NB4 (cell line): ENCODE measurements at regions not wholly inside any gene's neighbourhood (a gene's known extent, or its start where the extent isn't known, plus 50 kb on each side); places are given as distances from the start of the nearest gene placed in this dataset.
"Not testable (repeated sequence)": the region's sequence is repeated elsewhere in the genome, so short reads cannot be mapped to it uniquely, and the experiment has no call there.

Source experiments
- DNase-seq: peaks from one replicate; pipeline ENCODE4 v3.0.0; 2010; ENCODE audit warnings: low read depth
- H3K4me3 ChIP-seq: one replicate; pipeline ENCODE4 v1.5.1; 2011; ENCODE audit warnings: mild to moderate bottlenecking, low read depth, low read length, moderate library complexity
- MYC ChIP-seq: IDR thresholded peaks from 2 replicates; pipeline ENCODE4 v1.6.1; 2011; ENCODE audit warnings: low read depth, low read length
- POLR2A ChIP-seq: IDR thresholded peaks from 2 replicates; pipeline ENCODE4 v1.6.1; 2011; ENCODE audit warnings: mild to moderate bottlenecking; ENCODE audit not compliant: insufficient read length; ENCODE audit errors: extremely low read depth
- TF ChIP-seq, protein P1 (sequence below): IDR thresholded peaks from 2 replicates; pipeline ENCODE4 v1.6.1; 2011; ENCODE audit warnings: low read depth, low read length
- TF ChIP-seq, protein P2 (sequence below): IDR thresholded peaks from one replicate; pipeline ENCODE4 v1.5.1; 2012; ENCODE audit warnings: low read depth, low read length

DNA sequence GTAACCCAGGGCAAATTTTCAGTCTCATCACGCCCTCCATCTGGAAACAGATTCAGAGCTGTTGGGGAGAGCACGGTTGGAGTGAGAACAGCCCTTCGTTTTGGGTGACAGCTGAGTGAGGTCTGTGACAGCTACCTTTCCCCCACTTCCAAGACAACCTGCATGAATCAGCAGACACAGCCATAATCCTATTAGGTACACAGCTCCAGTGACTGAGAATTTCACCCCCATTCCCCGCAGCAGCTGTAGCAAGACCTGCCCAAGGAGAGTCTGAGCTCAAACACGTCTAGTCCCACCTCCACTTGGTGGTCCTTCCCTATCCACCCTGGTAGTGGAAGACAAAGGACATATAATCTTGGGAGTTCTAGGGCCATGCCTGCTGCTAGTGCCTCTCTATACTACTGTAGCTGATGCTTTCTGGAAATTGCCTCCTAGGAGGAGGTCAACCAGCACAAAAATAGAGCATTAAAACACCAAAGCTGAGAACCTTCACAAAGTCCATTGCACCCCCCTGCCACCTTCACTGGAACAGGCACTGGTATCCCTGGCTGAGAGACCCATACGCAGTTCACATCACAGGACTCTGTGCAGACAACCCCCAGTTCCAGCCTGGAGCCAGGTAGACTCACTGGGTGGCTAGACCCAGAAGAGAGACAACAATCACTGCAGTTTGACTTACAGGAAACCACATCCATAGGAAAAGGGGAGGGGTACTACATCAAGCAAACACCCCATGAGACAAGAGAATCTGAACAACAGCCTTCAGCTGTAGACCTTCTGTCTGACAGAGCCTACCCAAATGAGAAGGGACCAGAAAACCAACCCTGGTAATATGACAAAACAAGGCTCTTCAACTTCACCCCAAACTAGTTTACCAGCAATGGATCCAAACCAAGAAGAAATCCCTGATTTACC lies 448.6 kb upstream of the CBLB start:
- DNase-seq: no peak
- no peak overlapping the region for H3K4me3 ChIP-seq
- TF ChIP-seq POLR2A: no peak
- TF ChIP-seq, protein P1, sequence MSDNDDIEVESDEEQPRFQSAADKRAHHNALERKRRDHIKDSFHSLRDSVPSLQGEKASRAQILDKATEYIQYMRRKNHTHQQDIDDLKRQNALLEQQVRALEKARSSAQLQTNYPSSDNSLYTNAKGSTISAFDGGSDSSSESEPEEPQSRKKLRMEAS: no peak
- TF ChIP-seq, protein P2, sequence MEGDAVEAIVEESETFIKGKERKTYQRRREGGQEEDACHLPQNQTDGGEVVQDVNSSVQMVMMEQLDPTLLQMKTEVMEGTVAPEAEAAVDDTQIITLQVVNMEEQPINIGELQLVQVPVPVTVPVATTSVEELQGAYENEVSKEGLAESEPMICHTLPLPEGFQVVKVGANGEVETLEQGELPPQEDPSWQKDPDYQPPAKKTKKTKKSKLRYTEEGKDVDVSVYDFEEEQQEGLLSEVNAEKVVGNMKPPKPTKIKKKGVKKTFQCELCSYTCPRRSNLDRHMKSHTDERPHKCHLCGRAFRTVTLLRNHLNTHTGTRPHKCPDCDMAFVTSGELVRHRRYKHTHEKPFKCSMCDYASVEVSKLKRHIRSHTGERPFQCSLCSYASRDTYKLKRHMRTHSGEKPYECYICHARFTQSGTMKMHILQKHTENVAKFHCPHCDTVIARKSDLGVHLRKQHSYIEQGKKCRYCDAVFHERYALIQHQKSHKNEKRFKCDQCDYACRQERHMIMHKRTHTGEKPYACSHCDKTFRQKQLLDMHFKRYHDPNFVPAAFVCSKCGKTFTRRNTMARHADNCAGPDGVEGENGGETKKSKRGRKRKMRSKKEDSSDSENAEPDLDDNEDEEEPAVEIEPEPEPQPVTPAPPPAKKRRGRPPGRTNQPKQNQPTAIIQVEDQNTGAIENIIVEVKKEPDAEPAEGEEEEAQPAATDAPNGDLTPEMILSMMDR: no peak
- no peak for TF ChIP-seq MYC

DNA sequence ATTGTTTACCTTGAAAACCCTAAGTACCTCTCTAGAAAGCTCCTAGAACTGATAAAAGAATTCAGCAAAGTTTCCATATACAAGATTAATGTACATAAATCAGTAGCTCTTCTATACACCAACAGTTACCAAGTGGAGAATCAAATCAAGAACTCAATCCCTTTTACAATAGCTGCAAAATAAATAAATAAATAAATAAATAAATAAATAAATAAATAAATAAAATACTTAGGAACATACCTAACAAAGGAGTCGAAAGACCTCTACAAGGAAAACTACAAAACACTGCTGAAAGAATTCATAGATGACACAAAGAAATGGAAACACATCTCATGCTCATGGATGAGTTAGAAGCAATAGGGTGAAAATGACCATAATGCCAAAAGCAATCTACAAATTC lies 452.6 kb upstream of the CBLB start:
- not testable (repeated sequence) for H3K4me3 ChIP-seq, DNase-seq

DNA sequence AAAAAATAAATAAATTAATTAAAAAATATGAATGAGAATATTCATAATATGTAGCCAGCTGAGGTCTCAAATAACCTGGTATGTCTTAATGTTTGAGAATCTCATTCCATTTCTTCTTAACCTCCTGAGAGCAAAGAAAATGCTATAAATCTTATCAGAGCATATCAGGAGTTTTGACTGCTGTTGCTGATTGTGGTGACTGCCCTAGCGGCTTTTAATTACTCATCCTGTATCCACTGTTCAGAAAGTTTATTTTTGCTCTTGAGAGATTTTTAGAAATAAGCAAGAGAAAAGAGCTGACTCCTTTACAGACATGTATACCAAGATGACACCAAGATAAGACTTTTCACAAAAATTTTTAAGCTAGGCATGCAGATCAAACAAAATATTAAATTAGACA lies 454.8 kb upstream of the CBLB start:
- TF ChIP-seq POLR2A (no peak), MYC (no peak)
- TF ChIP-seq, protein P2: no peak
- TF ChIP-seq, protein P1: no peak
- DNase-seq: no peak
- no peak overlapping the region for H3K4me3 ChIP-seq

DNA sequence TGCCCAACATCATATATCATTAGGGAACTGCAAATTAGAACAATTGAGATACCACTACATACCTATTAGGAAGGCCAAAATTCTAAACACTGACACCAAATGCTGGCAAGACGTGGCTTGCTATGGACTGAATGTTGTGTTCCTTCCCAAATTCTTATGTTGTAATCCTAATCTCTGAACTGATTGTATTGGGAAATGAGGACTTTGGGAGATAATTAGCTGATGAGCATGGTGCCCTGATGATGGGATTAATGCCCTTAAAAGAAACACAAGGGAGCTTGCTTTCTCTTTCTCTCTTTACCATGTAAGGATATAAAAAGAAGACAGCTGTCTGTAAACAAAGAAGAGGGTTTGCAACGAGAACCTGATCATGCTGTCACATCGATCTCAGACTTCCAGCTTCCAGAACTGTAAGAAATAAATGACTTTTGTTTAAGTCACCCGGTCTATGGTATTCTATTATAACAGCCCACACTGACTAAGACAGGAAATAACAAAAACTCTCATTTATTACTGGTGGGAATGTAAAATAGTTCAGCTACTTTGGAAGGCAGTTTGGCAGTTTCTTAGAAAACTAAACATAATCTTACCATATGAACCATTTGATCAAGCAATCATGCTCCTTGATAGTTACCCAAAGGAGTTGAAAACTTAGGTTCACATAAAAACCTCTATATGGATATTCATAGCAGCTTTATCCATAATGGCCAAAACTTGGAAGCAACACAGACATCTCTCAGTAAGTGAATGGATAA lies 458.3 kb upstream of the CBLB start:
- no peak for DNase-seq
- H3K4me3 ChIP-seq: no peak overlapping the region
- TF ChIP-seq, protein P2: no peak
- TF ChIP-seq POLR2A (no peak), MYC (no peak)
- TF ChIP-seq, protein P1: no peak

DNA sequence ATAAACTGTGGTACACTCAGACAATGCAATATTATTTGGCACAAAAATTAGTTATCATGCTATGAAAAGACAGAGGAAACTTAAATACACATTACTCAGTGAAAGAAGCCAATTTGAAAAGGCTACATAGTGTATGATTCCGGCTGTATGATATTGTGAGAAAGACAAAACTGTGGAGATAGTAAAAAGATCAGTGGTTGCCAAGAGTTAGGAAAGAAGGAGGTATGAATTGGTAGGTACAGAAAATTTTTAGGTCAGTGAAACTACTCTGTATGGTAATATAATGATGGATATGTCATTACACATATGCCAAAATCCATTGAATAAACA lies 458.8 kb upstream of the CBLB start:
- no peak for DNase-seq
- no peak overlapping the region for H3K4me3 ChIP-seq
- TF ChIP-seq, protein P2: no peak

DNA sequence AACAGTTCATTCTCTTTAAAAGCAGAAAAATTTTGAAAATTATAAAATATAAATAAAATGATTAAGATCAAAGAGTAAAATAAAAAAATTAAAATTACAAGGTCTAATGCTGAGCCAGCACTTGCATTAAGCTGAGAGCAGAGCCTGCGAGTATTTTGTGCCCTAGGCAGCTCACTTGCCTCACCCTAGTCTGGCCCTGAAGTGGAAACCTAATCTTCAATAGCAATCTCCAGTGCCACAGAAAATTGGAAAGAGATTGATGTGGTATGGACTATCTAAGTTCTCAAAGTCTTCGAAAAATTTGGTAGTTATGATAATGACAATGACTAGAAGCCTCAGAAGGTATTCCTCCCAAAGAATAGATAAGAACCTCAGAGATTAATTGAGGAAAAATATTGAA lies 459.4 kb upstream of the CBLB start:
- TF ChIP-seq, protein P1: no peak
- no peak for TF ChIP-seq POLR2A
- TF ChIP-seq, protein P2: no peak
- H3K4me3 ChIP-seq: no peak overlapping the region
- no peak for DNase-seq
